ENCODE measurements at regions not wholly inside any gene's neighbourhood (a gene's known extent, or its start where the extent isn't known, plus 50 kb on each side); places are given as distances from the start of the nearest gene placed in this dataset.

DNA sequence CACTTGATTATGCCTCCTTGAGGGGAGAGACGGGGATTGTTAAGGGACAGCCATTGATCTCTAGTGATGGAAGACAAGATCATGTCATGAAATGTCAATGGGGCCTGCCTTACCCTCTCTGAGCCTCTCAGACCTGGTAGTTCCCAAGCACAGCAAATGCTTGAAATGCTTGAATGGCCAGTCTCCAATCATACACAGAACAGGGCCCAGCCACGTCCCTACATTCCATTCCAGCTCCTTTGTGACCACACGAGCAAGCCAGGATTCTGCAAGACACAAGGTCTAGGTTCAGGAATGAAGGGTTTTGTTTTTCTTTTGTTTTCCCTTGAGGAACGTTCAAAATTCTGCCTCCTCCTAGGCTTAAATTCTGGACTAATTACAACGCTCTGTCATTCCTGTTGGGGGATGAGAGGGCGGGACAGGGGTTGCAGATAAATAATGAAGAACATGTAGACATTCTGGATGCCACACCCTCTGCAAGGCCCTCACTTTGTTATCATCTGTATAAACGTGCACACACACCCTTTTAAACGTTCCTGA is 98.1 kb upstream of the YPEL5 start:
- no peak for DNase-seq

DNA sequence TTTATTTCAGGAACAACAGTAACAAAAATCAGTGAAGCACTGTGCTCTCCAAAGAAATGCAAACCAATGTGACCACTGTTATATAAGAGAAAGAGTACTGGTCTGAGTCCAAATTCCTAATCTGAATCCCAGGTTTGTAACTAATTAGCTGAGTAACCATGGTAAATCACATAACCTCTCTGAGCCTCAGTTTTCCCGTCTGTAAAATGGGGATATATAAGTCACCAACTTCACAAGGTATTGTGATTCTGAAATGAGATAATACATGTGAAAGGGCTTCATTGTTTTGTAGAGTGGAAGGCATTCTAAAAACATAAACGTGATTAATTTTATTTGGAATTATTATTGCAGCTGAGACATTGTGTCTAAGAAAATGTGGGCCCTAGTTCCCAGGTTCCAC is 91.3 kb upstream of the YPEL5 start:
- no peak for DNase-seq

DNA sequence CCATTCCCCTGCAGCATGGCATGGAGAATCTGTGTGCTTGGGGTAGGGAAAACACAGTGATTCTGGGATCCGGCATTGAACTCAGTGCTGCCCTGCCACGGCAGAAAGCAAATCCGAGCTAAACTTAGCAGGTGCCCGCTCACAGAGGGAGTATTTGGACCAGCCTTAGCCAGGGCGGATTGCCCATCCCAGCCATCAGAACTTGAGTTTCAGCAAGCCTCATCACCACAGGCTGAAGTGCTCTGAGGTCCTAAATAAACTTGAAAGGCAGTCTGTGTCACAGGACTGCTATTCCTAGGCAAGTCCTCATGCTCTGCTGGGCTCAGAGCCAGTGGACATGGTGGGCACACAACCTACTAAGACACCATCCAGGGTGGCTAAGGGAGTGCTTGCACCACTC is 86.2 kb upstream of the YPEL5 start:
- DNase-seq = no peak

DNA sequence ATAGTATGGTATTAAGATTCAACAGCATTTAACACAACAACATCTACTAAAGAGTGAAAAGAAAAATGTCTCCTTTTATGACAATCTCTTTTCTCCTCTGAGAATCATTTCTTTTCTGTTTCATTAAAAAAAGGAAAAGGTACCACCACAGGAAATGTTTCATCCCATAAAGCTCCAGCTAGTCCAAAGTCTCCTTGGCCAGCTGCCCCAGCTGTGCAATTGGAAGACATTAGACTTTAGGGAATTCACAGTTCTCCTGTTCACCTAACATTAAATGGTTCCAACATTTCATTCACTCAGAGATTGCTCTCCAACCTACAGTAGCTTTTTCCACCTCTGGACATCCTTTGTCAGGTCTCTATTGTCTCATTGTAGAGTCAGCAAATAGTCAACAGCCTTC is 78.7 kb upstream of the YPEL5 start:
- no peak for DNase-seq

DNA sequence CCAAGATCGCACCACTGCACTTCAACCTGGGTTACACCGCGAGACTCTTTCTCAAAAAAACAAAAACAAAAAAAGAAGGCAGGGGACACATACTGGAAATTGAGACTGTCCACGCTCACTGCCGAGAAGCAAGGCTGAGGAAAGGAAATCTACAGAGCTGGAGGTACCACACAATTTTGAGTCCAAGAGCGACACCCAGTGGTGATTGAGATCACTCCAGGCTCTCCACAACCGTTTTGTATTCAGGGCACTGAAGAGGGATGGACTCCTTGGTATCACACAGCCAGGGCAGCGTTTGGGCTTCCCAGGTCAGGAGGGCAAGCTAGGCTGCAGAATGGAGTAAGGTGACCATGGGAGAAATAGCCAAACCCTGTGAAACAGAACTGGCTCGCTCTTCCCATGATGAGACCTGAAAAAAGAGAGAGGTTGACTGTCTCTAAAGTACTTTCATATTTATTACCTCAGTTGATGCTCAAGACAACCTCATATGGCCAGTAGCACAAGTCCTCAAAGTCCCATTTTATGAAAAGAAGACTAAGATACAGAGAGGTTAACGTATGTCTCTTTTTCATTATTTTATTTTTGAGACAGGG is 74.5 kb upstream of the YPEL5 start:
- peak; percentile 75 for DNase-seq

DNA sequence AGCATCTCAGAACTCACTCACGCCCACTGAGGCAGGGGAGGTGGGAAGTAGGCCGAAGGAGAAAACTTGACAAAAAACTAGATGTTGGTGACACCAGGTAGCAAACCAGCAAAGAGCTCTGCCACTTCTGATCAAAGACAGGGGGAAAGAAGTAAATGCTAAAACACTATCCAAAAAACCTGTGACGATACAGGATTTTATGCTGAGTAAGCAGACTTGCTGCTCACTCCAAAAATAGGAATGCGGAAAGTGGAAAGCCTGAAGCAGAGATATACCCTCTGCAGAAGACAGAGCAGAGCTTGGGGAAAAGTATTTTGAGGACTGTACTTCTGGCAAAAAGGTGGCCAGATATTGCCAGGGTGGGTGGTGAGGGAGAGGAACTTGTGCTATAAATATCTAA is 73.3 kb upstream of the YPEL5 start:
- DNase-seq = no peak

DNA sequence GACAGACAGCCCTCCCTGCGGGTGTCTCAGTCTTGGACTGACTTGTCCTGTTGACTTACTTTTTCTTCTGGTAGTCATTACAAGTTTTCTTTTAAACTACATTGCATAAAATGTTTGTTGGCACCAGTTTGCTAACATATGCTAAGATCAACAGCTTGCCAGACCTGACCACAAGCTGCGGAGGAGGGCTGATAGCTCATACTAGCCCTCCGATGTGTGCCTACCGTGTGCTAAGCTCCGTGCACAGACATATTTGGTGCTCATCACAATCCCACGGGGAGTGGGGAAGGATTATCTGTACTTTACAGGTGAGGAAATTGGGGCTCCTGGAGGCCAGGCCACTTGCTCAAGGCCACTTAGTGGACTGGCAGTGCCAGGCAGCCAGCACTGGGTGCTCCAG is 72.8 kb upstream of the YPEL5 start:
- DNase-seq = no peak

DNA sequence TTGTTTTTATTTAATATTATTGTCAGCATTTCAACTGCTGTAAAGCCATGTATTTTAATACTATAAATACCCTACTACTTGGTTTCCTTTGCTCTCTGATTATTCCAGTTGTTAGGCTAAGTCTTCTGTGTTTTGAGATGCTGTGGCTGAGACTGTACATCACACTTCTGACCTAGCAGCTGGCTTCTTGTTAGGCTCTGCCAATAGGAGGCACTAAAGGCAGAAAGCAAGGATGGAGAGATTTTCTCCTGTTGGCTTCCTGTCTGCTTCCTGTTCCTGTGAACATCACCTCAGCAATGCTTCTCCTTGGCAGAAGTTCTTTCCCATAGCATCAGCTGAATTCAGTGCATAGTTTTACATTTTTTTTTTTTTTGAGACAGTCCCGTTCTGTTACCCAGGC is 68.3 kb upstream of the YPEL5 start:
- DNase-seq = no peak

DNA sequence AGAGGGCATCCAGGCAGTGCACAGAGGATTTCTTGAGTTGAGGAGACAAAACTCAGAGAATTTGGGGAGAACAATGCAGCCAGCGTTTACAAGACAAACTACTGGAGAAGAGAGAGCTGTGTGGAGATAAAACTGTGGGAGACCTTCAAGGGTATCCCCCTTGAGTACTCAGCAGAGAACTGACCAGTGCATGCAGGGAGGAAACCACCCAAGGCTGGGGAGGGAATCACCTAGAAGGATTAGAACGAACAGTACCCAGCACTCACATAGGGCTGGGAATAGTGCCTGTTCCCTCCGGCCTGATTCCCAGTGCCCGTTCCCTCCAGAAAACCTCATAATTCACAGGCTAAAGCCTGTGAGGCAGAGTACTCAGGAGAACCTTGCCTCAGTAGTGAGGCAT is 61.9 kb upstream of the YPEL5 start:
- no peak for DNase-seq

DNA sequence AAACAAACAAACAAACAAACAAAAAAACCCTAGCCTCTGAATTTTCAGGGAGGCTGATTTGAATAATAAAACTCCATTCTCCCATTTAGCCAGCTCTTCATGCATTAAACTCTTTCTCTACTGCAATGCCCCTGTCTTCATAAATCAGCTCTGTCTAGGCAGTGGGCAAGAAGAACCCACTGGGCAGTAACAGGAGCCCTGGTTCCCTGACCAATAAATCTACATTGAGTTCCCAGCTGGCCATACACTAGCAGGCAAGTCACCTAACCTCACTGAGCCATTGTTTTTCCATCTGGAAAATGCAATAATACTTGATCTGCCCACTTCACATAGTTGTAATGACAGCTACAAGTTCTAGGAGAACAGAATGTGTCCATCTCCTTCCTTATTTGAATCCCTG is 57.6 kb upstream of the YPEL5 start:
- peak; percentile 41 for DNase-seq

DNA sequence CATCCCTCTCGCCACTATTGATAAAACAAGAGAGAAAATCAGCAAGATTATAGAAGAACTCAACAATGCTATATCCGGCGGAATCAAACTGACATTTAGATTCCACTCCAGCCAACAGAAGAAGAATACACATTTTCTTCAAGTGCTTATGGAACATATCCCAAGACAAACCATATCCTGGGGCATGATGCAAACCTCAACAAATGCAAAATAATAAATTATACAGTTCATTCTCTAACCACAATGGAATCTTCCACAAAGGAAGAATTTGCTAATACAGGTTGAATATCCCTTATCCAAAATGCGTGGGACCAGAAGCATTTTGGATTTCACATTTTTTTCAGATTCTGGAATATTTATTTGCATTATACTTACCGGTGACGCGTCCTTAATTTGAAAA is 51.4 kb upstream of the YPEL5 start:
- DNase-seq = no peak

DNA sequence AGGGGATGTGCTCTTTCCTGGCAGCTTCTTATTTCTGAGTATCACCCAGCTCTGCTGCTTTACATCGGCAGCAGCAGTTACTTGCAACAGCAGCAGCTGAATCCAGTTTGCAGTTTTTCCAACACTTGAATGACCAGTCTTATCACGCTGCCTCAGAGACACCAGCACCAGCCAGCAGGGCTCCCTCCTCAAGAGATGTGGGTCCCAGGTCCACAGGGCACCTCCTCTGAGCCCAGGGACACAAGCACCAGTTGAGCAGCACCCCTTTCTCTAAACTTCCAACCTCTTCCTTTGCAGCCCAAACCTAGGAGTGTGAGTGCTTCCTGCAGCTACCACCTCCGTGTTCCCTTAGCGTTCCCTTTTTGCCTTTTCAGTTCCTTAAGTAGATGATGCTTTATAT is 50.4 kb upstream of the YPEL5 start:
- DNase-seq = no peak
